ENCODE measurements at regions not wholly inside any gene's neighbourhood (a gene's known extent, or its start where the extent isn't known, plus 50 kb on each side); places are given as distances from the start of the nearest gene placed in this dataset.

GRCh38 chr9:88291856-88292255 is 96.4 kb upstream of the SPIN1 start:
- Histone ChIP-seq H3K27me3 (no peaks in the 10 kb centered on the region), H3K27ac (no peak overlapping the region), H3K4me3 (ENCODE audit: low read depth in 1 of 2, low read length in 1 of 2) (no peak overlapping the region), H3K36me3 (no peaks in the 10 kb centered on the region), H3K9me3 (no peaks in the 10 kb centered on the region), H3K4me1 (ENCODE audit: control insufficient read depth in 1 of 2, insufficient read depth in 1 of 2, low read depth in 1 of 2, low read length in 1 of 2) (no peaks in the 10 kb centered on the region)
- TF ChIP-seq CTCF (IDR thresholded peaks at IDR 0.05): no peak

GRCh38 chr9:88291056-88291455 is 97.2 kb upstream of the SPIN1 start:
- no peaks in the 10 kb centered on the region for H3K4me1 ChIP-seq (ENCODE audit: control insufficient read depth in 1 of 2, insufficient read depth in 1 of 2, low read depth in 1 of 2, low read length in 1 of 2)
- no peak for TF ChIP-seq CTCF (IDR thresholded peaks at IDR 0.05)
- H3K27me3 ChIP-seq: no peaks in the 10 kb centered on the region
- H3K27ac ChIP-seq: no peak overlapping the region
- no peaks in the 10 kb centered on the region for H3K9me3 ChIP-seq
- H3K36me3 ChIP-seq: no peaks in the 10 kb centered on the region
- H3K4me3 ChIP-seq (ENCODE audit: low read depth in 1 of 2, low read length in 1 of 2): no peak overlapping the region

DNA sequence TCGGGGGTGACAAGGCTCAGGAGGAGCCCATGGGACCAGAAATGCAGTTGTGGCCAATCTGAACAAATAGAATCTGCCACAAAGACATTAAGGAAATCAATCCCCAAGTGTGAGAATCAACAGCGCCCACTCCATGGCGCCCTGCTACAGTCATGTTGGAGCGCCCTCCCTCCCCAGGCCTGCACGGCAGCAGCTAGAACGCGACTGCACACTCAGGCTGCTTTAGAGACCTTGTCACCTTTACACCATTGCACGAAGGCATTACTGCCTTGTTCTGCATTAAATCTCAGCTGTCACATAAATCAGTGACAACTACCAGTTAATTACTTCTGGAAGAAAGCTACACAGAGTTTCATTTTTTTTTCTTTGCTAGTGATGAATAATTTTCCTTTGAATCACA is 98.7 kb upstream of the SPIN1 start:
- H3K27ac ChIP-seq: no peak overlapping the region
- H3K36me3 ChIP-seq: no peaks in the 10 kb centered on the region
- no peaks in the 10 kb centered on the region for H3K4me1 ChIP-seq (ENCODE audit: control insufficient read depth in 1 of 2, insufficient read depth in 1 of 2, low read depth in 1 of 2, low read length in 1 of 2)
- H3K4me3 ChIP-seq (ENCODE audit: low read depth in 1 of 2, low read length in 1 of 2): no peak overlapping the region
- TF ChIP-seq CTCF (IDR thresholded peaks at IDR 0.05): no peak
- H3K27me3 ChIP-seq: no peaks in the 10 kb centered on the region
- H3K9me3 ChIP-seq: no peaks in the 10 kb centered on the region

GRCh38 chr9:88287972-88288371 is 100.3 kb upstream of the SPIN1 start:
- Histone ChIP-seq H3K4me3 (ENCODE audit: low read depth in 1 of 2, low read length in 1 of 2) (no peak overlapping the region), H3K27me3 (no peaks in the 10 kb centered on the region), H3K36me3 (no peaks in the 10 kb centered on the region), H3K4me1 (ENCODE audit: control insufficient read depth in 1 of 2, insufficient read depth in 1 of 2, low read depth in 1 of 2, low read length in 1 of 2) (no peaks in the 10 kb centered on the region), H3K27ac (no peak overlapping the region), H3K9me3 (no peaks in the 10 kb centered on the region)
- TF ChIP-seq CTCF (IDR thresholded peaks at IDR 0.05): no peak

GRCh38 chr9:88280816-88281382 is 107.3 kb upstream of the SPIN1 start:
- Histone ChIP-seq H3K4me3 (ENCODE audit: low read depth in 1 of 2, low read length in 1 of 2) (no peak overlapping the region), H3K27me3 (no peaks in the 10 kb centered on the region), H3K4me1 (ENCODE audit: control insufficient read depth in 1 of 2, insufficient read depth in 1 of 2, low read depth in 1 of 2, low read length in 1 of 2) (peaks cover 5 to 6% of the 10 kb centered on the region in 2 experiments), H3K36me3 (no peaks in the 10 kb centered on the region), H3K9me3 (no peaks in the 10 kb centered on the region), H3K27ac (no peak overlapping the region)
- TF ChIP-seq CTCF (IDR thresholded peaks at IDR 0.05): no peak

DNA sequence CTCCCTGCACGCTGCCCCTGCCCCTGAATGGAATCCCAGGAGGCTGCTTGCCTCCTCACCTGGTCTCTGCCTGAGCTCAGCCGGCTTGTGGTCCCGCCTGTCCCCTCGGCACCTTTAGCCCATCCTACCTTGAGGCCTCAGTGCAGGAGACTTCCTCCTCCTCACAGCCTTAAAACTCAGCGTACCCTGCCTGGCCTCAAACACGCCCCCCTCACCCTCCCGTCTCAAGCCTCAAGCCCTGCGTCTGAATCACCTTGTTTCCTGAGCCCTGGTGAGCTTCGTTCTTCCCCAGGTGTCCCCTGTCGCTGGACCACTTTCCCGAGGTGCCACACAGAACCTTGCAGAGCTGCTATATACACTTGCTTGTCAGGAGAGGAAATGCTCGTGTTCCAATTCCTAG is 110.2 kb upstream of the SPIN1 start:
- H3K9me3 ChIP-seq: no peaks in the 10 kb centered on the region
- no peak overlapping the region for H3K4me3 ChIP-seq (ENCODE audit: low read depth in 1 of 2, low read length in 1 of 2)
- H3K27me3 ChIP-seq: no peaks in the 10 kb centered on the region
- no peaks in the 10 kb centered on the region for H3K36me3 ChIP-seq
- no peak overlapping the region for H3K27ac ChIP-seq
- no peak for TF ChIP-seq CTCF (IDR thresholded peaks at IDR 0.05)
- peaks cover 5 to 6% of the 10 kb centered on the region in 2 experiments for H3K4me1 ChIP-seq (ENCODE audit: control insufficient read depth in 1 of 2, insufficient read depth in 1 of 2, low read depth in 1 of 2, low read length in 1 of 2)
